NCI-H2196 treated with DMSO at 0.1 percent for 48 hours (cell line): ENCODE measurements at regions not wholly inside any gene's neighbourhood (a gene's known extent, or its start where the extent isn't known, plus 50 kb on each side); places are given as distances from the start of the nearest gene placed in this dataset.

Experiments used
- DNase-seq: peaks from one replicate; lab custom pipeline; 2025; ENCODE audit not compliant: unreplicated experiment; lab: John Stamatoyannopoulos, UW

DNA sequence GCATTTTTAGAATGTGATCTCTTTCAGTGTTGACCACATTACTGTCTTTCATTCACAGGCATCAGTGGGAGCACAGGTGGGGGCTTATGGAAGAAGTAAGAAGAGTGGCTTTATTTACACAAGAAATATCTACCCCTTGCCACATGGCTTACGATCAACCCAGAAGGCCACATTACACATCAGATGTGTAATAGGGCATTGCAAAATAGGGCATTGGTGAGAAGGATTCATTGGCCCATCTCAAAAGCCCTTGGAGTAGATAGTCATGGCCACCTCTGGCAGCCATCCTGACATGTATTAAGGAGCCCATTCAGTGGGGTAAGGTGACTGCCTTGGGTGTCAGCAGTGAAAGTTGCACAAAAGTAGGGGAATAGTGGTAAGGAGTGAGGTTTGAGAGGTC, 97.5 kb downstream of the MAFB start:
- no peak for DNase-seq

DNA sequence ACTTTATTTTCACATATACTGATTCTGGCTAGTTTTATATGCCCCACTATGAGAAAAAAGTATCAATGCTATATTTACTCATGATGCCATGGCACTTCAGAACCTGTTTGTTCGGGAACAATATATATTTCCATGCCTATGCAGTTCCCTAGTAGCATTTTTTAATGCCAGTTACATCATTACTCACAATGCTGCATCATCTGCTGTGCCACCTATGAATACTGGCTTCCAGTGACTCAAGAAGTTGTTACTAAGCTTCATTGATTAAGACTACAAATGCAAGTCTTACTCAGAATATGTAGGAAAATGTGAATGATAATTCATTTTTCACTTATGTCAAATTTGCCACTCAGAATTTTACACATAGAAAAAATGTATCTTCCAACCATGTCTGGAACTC, 97.9 kb downstream of the MAFB start:
- DNase-seq, result no peak

DNA sequence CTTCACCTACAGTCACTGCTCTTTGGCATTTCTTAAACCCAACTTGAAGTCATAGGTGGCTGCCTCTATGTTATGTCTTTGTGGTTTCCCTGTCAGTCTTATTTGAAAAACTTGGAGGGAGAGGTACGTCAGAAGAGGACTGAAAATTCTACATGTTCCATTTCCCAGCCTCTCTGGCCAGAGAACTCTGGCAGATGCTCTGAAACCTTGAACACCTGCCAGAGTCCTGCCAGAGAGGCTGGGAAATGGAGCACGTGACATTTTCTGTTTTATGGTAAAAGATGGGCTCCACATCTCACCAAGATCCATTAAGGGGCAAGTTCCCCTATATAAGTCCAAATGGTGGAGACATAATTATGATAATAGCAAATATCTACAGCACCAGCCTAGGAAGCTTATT, 99.5 kb downstream of the MAFB start:
- DNase-seq, result no peak

DNA sequence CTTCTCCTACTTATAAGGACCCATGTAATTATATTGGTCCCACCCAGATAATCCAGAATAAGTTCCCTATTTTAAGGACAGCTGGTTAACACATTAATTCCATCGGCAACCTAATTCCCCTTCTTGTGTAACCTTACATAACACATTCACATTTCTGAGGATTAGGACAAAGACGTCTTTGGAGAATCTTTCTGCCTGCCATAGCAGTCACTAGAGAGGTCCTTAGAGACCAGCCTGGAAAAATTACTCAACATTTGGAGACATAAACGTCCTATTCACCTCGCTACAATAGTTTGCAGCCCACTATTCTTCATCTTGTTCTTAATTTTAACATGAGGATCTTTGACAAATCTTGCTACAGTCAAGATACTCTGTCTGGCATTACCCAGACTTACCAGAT, 100.1 kb downstream of the MAFB start:
- DNase-seq, result no peak

DNA sequence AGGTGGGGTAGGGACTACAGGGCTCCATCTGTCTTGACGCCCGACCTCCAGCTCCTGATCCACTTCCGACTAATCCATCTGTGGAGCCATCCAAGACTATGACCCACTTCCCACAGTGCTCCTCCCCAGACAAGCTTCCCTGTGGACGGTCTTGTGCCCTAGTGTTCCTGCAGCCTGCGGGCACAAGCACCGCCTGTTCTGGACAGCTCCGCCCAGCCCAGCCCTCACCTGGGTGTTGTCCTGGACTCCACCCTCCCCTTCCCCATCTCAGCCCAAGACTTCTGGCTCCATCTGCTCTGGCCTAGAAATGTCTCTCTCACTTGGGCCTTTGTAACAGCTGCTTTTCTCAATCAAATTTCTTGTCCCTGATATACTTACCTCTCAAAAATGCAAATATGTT, 102.0 kb downstream of the MAFB start:
- no peak for DNase-seq

DNA sequence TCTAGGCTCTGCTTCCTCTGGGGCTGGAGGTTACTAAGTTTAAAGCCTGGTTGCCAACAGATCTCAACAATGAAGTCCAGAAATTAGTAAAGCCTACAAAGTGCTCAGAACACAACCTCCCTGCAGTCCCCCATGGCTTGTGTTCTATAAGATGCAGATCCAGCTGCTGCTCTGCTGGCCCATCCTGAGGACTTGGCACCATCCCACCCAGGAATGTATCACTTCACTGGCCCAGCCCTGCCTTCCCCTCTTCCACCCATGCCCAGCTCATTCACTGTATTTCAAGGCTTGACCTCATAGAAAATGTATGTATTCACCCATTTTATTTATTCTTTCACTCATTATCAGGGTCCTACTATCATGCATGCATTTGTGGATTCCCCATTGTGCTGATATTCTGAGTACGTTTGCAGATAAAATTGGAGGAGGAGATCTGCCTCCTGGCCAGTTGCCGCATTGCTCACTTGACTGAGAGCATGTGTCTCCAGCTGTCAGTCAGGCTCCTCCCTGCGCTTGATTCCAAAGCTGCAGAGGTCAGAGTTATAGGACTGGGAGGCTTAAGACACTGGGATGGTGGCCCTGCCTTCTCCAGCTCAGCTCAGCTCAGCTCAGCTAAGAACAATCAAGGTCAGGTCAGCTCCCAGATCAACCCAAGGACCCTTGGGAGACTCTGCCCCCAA, 104.8 kb downstream of the MAFB start:
- no peak for DNase-seq

DNA sequence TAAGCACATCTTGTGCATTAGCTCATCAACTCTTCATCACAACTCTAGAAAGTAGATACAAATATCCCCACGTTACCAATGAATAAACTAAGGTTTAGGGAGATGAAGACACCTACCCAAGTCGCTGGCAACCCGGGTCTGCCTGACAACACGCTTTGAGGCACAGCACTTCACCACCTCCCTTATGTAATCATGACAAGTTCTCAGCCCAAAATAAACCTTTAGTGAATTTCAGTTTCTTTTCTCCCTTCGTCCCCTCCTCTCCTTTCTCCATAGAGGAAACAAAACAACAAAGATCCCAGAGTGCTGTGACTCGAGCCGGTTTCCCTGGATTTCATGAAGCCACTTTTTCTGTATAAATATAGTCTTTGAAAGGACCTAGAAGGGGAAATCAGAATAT, 105.4 kb downstream of the MAFB start:
- no peak for DNase-seq

DNA sequence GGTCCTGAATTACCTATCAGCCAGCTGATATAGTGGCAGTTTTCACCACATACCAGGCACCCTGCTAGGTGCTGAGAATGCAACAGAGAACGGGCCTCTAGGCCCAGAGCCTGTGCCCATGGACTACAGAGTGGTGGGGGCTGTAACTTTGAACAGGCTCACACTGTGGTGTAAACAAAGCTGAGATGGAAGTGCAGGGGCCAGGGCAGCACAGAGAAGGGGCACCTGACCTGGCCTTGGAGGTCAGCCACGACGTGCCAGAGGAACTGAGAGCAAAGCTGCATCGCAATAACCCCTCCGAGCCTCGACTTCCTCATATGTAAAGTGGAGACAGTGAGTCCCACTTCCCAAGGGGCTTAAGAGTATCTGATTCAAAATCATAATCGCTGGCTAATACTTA, 105.8 kb downstream of the MAFB start:
- no peak for DNase-seq

DNA sequence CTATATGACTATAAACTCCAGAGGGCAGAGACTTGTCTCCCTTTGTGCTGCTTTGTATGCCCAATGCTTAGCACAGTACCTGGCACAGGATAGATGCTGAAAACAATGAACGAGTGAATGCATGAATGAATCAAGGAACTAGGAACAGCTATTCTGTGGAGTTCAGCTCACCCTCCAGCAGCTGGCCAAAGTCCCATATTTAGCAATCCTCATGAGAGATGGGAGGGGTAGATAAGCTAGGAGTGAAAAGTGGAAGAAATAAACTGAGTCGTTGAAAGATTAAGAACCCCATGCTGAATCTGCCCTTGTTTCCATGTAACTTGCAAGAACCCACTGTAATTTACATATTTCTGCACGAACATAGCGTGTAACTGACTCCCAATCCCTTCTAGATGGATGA, 106.5 kb downstream of the MAFB start:
- no peak for DNase-seq

DNA sequence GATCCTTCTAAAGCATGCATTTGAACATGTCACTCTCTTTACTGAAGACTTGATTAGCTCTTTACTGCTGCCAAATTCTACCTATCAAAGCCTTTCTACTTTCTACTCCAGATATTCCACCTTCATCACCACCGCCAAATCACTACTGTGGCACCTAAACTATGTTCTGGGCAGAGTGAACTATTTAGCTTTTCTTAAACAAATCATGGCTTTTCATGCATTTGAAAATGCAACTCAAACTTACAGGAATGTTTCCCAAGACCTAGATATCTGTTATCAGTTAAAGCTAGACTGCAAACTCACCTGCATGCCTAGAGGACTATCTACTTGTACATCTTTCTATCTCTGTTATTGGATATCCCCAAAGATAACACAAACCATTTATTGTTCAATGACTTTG, 109.3 kb downstream of the MAFB start:
- DNase-seq, result no peak

DNA sequence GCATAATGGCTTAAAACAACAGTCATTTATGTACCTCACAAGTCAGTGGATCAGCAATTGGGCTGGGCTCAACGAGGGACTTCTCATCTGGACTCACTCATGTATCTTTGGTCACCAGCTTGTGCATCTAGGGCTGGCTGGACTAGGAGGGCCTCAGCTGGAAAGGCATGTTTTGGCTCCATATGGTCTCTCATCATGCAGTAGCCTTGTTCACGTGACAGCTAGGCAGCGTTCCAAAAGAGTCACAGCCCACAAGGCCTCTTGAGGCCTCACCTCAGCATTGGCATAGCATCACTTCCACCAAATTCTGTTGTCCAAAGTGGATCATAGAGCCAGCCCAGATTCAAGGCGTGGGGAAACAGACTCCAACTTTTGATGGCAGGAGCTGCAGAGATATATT, 110.1 kb downstream of the MAFB start:
- no peak for DNase-seq

DNA sequence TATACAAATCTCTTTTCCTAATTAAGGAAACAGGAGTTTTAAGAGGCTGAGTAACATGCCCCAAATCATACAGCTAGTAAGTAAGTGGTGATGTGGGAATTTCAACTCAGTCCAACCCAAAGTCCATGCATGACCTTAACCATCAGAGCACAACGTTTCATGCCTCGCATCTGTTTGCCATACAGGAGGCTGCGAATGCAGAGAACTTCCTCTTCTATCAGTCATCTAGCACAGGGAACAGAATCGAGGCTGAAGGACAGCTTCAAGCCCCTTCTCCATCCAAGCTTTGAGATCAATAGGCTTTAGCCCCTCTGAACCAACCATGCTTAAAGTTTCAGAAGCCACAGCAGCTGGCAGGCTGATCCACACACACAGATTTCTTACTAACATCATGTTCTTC, 113.2 kb downstream of the MAFB start:
- DNase-seq, result no peak

DNA sequence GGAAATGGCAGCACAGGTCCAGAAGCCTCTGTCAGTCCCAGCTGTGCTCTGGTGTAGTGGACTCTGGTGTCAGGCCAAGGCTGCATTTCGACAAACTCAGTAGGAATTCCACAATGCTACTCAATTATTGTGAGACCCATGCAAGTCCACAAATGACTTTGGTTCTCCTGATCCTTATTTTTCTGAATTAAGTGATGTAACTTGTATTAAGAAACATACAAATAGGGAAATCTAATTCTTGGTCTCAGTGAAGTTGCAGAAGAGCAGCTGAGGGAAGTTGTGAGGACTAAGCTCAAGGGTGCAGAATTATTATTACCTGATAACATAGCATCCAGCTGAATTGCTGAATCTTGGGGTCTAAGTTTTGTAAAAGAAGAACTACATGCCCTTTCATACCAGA, 116.8 kb downstream of the MAFB start:
- no peak for DNase-seq

DNA sequence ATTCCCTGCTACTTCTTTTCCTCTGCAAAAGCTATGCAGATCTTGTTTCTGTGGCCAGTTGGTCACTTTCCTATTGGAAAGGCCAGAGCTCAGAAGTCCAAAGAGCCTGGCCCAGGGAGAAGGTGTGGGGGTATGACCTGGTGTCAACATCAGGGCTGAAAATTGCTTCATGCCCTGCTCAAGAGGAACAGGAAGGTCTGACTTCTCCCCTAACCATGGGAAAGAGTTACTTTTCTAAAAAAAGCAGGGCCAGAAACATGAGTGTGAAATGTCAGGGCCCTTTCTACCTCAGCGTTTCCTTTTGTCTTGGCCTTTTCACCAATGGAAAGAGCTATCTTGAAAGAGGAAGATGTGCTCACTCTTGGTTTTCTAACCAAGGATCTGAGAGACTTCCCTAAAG, 117.4 kb downstream of the MAFB start:
- no peak for DNase-seq

DNA sequence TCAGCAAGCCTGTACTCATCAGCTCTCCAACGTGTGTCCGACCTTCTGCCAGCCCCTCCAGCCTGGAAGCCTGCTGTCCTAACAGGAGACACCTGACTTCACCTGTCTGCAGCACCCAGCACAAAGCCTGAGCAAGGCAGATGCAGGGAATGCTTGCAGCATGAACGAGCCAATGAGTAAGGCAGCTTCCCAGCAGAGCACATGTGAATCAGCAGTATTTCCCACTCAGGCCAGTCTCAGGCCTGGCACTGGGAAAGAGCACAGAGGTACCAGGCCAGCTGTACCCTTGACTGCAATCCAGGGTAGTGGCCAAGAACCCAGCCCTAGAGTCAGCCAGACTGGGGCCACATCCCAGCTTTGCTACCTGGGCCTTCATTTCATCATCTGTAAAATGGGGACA, 120.8 kb downstream of the MAFB start:
- no peak for DNase-seq

DNA sequence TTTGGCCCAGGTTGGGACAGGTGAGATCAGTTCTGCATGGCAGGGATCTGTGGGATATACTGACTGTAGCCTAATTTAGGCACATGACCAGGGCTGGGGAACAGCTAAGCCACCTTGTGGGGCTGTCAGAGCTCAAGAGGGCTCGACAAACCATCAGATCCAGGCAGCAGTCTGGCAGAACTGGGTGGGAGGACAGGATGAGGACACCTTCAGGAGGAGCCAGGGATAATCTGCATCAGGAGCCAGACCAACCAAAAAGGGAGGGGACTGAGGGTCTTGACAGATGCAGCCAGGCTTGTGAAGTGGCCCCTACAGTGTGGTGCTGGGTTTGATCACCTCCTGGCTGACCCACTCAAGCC, 123.4 kb downstream of the MAFB start:
- DNase-seq, result no peak

DNA sequence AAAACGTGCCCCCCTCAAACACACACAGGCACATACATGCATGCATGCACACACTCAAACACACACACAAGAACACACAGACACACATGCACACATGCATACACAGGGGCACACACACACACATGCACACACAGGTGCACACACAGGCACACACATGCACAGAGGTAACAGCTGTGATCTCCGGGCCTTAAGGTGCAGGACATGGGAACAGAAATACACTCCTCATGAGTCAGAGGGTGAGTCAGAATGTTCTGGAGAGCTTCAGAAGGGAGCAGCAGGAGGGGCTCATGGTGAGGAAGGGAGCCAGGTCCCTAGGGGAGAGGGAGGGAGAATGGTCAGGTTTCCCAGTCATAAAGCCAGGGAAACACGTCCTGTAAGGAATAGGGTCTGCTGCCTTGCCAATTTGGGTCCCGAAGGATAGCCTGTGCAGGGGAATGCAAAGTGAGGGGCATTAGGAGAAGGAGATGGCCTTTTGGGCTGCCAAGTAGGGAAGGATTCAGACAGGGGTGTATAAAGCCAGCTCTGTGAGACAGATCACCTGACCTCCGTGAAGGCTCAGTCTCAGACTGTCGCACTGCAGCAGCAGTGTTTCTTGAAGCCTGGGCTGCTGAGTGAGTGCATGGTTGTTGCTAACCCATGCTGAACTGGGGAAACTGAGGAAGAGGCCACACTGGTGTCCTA, 123.9 kb downstream of the MAFB start:
- no peak for DNase-seq

DNA sequence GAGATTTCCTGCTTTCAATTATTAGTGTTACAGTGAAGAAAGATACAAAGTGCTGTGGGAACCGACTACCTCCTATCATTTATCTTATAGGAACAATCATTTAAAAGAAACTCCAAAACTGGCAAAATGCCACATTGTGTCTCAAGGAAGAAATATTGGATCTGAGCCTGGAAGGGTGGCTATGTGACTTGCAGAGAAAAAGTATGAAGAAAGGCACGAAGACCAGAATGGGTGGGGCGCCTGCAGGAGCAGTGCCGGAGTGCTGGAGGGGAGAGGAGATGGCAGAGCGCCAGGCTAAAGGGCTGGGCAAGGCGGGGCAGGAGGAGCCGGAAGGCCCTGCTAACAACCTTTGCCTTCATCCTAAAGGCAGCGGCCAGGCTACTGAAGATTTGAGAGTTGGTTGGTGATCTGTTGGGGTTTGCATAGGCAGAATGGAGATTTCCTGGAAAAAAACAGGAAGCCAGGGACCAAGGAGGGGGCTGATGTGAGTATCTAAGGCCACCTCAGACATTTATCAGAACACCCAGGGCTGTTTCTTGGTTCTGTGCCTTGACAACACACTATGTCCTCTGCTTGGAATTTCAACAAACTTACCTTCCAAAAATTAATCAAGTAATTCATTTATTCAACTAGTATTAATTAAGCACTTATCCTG, 125.6 kb downstream of the MAFB start:
- DNase-seq, result no peak

DNA sequence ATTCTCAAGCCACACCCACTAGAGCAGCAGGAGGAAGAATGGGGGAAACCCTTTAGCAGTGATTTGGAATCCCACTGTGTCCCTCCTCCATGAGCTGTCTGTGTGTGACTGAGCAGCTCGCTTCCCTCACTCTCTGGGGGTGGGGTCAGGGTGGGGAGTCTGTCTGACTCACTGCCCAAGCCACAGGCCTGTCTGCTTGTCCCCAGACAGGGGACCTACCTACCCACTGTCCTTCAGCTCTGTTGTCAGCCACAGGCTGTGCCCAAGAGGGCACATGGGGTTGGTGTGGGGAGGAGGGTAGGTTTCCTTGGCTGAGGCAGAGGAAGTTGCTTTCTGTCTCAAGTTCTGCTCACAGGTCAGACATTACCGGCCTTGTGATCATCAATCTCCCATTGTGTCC, 127.0 kb downstream of the MAFB start:
- DNase-seq, result no peak

DNA sequence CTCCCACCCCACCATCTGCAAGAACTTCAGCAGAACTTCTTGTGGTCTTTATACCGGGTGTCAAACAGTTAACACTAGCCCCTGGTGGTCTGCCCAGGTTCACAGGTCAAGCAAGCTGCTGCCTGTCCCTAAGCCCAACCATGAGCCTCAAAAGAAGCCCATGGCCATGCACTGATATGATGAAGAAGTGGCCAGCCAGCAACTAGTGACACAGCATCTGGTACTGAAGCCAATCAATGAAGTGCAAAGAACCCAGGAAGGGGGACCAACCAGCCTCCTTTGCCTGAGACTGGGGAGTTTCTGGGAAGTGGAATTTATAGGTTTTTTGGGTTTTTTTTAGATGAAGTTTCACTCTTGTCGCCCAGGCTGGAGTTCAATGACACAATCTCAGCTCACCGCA, 127.8 kb downstream of the MAFB start:
- DNase-seq, result no peak

DNA sequence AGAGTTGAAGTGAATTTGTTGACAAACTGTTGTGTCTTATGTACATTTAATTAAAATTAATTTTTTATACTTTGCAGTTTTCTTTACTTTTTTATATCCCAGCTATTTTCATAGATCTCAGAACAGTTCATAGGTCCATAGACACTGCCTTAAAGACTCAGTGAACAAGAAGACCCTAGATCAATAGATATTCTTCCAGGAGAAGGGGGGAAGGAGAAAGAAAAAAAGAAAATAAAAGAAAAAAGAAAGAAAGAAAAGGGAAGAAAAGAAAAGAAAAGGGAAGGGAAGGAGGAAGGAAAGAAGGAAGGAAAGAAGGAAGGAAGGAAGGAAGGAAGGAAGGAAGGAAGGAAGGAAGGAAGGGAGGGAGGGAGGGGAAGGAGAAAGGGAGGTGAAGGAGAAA, 130.8 kb downstream of the MAFB start:
- DNase-seq, result no peak

DNA sequence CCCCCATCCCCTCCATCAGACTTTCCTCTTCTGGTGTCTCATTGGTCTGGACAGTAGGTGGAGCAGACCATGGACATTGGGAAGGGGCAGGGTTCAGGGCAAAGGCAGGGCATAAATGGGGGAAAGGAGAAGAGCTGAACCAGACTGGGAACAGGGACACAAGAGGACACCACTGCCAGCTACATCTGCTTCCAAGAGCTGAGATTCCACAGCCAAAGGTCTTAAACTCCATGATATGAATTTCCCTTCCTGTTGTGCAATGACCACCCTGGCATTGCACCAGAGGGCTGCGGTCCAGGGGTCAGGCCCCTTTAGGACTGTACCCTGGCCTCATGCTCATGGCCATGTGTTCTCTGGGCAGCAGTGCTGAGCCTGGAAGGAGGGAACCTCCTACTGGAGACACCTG, 137.9 kb downstream of the MAFB start:
- DNase-seq, result no peak
